ENCODE measurements at regions not wholly inside any gene's neighbourhood (a gene's known extent, or its start where the extent isn't known, plus 50 kb on each side); places are given as distances from the start of the nearest gene placed in this dataset.

- no peak overlapping the region for H3K27ac ChIP-seq (replicated peaks)
- no peaks in the 10 kb centered on the region for H3K27me3 ChIP-seq (ENCODE audit: insufficient read depth, poor library complexity, severe bottlenecking)
- TF ChIP-seq GABPA (IDR thresholded peaks at IDR 0.05; ENCODE audit: low read depth) (no peak), SPI1 (IDR thresholded peaks at IDR 0.05; ENCODE audit: borderline replicate concordance, low read depth) (no peak), REST (IDR thresholded peaks at IDR 0.05; ENCODE audit: insufficient replicate concordance, low read depth) (no peak), CTCF (IDR thresholded peaks at IDR 0.05; ENCODE audit: insufficient read depth, low read length) (no peak), POLR2AphosphoS5 (IDR thresholded peaks at IDR 0.05; ENCODE audit: low read depth) (no peak)
- no peak for DNase-seq (ENCODE audit: low read depth in 1 of 2, low spot score in 1 of 2)
- H3K4me3 ChIP-seq (replicated peaks; ENCODE audit: insufficient read depth, low read length): no peak overlapping the region
Observed at GRCh38 chr1:229842302-229843255, 216.5 kb downstream of the URB2 start.

- Histone ChIP-seq H3K27me3 (ENCODE audit: insufficient read depth, poor library complexity, severe bottlenecking) (no peaks in the 10 kb centered on the region), H3K27ac (replicated peaks) (no peak overlapping the region), H3K4me3 (replicated peaks; ENCODE audit: insufficient read depth, low read length) (no peak overlapping the region)
- DNase-seq (ENCODE audit: low read depth in 1 of 2, low spot score in 1 of 2): no peak
- TF ChIP-seq GABPA (IDR thresholded peaks at IDR 0.05; ENCODE audit: low read depth) (no peak), SPI1 (IDR thresholded peaks at IDR 0.05; ENCODE audit: borderline replicate concordance, low read depth) (no peak), REST (IDR thresholded peaks at IDR 0.05; ENCODE audit: insufficient replicate concordance, low read depth) (no peak), CTCF (IDR thresholded peaks at IDR 0.05; ENCODE audit: insufficient read depth, low read length) (no peak), POLR2AphosphoS5 (IDR thresholded peaks at IDR 0.05; ENCODE audit: low read depth) (no peak)
Observed at GRCh38 chr1:229843627-229844238, 217.7 kb downstream of the URB2 start.

GRCh38 chr1:229844675-229845074, 218.6 kb downstream of the URB2 start:
- DNase-seq (ENCODE audit: low read depth in 1 of 2, low spot score in 1 of 2): no peak
- Histone ChIP-seq H3K27ac (replicated peaks) (no peak overlapping the region), H3K27me3 (ENCODE audit: insufficient read depth, poor library complexity, severe bottlenecking) (no peaks in the 10 kb centered on the region), H3K4me3 (replicated peaks; ENCODE audit: insufficient read depth, low read length) (no peak overlapping the region)
- no peak for TF ChIP-seq REST (IDR thresholded peaks at IDR 0.05; ENCODE audit: insufficient replicate concordance, low read depth)
- TF ChIP-seq SPI1 (IDR thresholded peaks at IDR 0.05; ENCODE audit: borderline replicate concordance, low read depth): no peak
- TF ChIP-seq CTCF (IDR thresholded peaks at IDR 0.05; ENCODE audit: insufficient read depth, low read length): no peak
- TF ChIP-seq GABPA (IDR thresholded peaks at IDR 0.05; ENCODE audit: low read depth): no peak
- no peak for TF ChIP-seq POLR2AphosphoS5 (IDR thresholded peaks at IDR 0.05; ENCODE audit: low read depth)

Measured in HL-60 (cell line).